Anterior cingulate cortex (tissue), 58 donors: ENCODE measurements at regions not wholly inside any gene's neighbourhood (a gene's known extent, or its start where the extent isn't known, plus 50 kb on each side); places are given as distances from the start of the nearest gene placed in this dataset.
"Not testable (repeated sequence)": the region's sequence is repeated elsewhere in the genome, so short reads cannot be mapped to it uniquely, and the experiment has no call there.

Experiments
- DNase-seq, 58 donors: peaks; one replicate each; lab custom pipeline; 2025; lab: John Stamatoyannopoulos, UW

DNA sequence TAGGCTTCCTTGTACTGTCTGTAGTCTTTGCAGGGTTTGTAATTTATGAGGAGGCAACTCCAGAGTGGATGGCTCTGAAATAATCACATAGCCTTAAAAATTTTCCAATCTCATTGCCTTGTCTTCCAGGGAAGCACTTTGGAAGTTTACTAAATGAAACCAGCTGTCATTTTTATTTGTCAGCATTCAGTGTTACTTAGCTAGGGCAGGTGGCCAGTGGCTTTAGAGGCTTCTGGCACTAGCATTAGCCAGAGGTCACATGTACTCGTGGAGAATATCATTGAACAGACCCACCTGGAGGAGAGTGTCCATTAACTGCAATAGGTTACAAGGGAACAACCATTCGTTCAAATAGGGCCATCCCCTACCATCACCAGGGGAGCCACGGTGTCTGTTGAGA lies 160.3 kb upstream of the SLC28A3 start:
- DNase-seq = no peak

DNA sequence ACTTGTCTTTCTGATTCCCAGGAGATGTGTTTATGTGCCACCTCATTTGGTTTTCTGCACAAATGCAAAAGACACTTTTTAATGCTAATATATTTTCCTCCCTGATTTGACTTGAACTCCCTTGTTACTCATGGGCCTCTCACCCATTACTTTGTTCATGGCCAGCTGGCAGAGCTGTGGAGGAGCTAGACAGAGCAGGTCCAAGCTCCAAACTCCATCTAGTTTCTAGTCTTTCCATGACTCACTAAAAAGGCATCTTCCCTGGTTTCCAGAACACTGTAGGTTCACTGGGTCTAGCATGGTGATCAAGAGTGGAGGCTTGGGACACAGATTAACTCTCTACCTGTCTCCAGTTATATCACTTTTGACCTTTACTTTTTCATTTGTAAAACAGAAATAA lies 161.0 kb upstream of the SLC28A3 start:
- no peak for DNase-seq

DNA sequence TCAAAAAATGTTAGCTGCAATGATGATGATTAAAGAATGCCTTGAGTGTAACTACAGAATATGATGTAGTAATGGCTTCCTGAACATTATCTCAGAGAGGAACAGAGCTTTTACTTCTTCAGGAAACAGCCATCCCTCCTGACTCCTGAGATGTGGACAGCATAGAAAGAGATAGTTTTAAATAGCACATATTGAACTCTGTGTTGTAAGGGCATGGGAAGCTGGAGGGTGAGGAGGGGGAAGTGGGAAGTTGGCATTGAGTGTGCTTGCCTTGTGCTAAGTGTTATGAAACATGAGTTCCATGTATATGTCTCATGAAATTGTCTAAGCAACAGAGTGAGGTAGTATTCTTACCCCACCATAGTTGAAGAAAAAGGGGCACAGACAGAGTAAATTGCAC lies 161.5 kb upstream of the SLC28A3 start:
- no peak for DNase-seq

DNA sequence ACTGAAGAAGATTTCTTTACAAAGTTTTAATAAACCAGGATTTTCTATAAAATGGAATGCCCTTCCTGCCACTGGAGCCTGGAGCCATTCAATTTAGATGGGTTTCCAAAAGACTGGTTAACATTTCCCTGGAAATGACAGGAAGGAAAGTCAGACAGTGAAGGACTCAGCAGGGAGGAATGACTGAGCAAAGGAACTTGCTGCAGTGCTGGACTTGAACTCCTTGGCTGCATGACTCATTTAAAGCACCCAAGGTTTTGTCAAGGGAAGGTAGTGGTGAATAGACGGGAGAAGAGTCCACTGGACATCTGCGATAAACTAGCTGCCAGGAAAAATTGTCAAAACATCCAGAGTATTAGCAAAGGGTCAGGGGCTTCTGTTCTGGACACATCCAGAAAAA lies 163.8 kb upstream of the SLC28A3 start:
- DNase-seq = no peak

DNA sequence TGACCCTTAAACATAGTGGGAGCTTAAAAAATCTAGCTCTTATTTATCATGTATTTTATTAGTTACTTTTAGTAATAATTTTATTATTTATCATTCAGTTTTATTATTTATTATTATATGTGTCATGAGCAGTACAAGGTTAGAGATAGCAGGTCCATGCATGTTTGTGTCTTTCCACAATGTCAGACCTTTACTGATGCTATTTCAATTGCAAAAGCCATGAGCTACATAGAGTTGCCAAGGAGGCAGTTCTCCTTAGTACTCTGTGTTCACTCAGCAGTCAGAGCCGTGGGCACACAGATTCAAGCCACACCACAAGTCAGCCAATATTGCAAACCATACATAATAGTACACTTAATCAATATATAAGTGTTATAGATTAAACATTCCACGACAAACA lies 157.9 kb upstream of the NTRK2 start:
- no peak for DNase-seq

DNA sequence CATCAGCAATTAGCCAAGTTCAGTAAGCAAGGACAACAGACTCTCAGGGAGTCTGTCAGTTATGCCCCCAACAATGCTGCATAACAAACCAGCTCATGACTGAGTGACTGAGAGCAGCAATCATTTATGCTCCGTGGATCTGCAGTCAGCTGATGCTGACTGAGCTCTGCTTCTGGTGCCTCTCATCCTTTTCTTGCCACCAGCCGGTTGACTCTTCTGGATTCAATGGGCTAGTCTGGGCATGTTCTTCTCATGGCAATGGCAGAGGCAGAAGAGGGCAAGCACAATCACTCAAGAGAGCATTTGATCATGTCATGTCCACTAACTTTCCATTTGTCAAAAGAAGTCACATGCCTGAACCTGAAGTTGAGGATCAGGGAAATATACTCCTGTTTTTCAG lies 157.0 kb upstream of the NTRK2 start:
- DNase-seq = no peak

DNA sequence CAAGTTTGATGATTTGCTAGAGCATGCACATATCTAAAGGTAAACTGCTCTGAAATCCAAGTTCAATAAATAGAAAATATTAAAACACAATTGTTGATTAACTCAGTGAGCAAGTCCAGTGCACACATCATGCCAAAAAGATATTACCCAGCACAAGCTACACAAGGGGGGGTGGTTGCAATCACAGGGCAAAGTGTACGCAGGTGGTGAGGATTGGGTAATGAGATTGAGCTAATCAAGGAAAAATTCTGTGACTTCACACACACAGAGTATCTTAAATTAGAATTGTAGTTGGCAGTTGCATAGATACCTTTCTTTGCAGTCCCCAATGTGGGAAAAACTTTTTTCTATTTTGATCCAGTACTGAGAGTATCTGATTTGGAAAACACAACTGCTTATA lies 156.1 kb upstream of the NTRK2 start:
- DNase-seq = no peak

DNA sequence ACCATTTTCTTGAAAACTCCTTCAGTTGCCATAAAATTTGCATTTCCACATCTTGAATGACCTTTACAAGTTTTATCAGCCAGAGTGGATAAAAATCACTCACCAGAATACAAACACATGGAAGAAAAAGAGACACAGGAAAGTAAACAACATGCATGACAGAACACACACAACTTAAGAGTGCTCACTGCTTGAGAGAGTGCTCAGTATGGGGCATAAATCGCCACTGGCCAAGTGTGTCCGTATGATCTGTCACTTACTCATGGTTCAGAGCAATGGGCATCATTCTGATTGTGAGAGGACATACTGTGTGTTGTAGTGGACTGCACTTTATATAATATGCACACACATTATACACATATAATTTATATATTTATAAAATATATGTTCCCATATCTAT lies 155.6 kb upstream of the NTRK2 start:
- no peak for DNase-seq

DNA sequence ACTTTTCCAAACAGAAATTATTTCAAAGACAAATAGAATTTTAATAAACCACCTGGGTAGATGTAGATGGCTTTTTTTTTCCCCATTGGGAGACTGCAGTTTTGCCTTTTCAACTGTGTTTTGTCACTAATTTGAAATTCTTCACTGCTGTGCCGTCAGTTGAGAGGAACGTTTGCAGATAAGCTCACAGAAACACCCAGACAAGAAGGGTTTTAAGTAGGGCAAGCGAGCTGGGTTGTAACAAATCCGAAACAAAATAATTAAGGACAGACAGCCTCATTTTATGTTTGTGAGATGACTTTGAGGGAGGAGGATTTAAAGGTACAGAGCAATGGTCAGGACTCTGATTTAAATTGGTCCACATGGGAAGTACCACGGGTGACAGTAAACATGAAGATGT lies 155.1 kb upstream of the NTRK2 start:
- no peak for DNase-seq

DNA sequence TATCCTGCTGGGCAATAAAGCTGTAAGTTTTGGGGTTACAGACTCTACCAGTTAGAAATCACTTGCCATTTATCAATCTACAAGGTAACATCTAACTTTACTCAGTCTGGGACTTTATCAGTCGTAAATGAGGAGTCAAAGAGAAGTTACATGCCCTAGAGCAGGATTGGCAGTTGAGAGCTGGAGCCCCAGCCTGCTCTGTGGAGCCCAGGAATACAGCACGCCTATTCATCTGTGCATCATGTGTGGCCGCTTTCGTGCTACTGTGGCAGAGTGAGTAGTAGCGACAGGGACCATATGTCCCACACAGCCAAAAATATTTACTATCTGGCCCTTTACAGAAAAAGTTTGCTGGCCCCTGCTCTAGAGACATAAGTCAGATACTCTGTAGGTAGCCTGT lies 152.5 kb upstream of the NTRK2 start:
- DNase-seq = no peak

DNA sequence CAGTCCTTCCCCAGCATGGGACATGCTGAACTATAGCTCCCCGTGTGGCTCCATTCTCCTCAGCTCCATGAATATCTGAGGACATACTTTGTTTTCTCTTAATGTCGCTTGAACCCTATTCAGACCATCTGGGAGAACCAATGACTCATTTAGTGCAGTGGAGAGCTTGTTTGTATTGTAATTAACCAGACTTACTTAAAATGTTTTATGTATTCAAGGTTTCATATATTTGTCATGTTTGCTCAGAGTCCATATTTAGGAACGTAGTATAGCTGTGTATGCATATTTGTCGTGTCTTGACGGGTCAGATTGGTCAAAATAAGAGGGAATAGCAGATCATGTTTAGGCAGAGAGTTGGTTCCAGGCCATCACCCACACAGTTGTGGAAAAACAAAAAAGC lies 150.1 kb upstream of the NTRK2 start:
- DNase-seq = no peak

DNA sequence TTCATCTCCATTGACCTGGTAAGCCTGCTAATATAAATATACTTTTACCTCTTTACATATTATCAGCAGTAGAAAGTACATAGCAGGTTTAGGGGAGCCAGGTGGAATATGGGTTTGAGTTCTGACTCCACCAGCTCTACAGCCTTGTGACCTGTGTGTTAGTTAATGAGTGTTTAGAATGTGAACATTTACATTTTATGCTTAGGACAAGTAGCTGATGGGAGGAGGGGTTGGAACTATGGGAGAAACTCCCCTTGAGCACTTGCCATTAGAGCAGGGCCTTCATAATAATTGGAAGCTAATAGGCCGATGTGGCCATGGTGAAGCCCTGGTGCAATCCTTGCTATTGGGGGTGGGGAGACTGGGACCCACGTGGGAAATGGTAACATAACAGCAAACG lies 148.3 kb upstream of the NTRK2 start:
- no peak for DNase-seq

DNA sequence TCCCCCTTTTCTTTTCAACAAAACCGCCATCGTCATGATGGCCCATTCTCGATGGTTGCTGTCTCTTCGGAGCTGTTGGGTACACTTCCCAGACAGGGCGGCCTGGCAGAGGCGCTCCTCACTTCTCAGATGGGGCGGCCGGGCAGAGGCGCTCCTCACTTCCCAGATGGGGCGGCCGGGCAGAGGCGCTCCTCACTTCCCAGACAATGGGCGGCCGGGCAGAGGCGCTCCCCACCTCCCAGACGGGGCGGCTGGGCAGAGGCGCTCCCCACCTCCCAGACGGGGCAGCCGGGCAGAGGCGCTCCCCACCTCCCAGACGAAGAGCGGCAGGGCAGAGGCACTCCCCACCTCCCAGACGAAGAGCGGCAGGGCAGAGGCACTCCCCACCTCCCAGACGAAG lies 143.3 kb upstream of the NTRK2 start:
- not testable (repeated sequence) for DNase-seq

DNA sequence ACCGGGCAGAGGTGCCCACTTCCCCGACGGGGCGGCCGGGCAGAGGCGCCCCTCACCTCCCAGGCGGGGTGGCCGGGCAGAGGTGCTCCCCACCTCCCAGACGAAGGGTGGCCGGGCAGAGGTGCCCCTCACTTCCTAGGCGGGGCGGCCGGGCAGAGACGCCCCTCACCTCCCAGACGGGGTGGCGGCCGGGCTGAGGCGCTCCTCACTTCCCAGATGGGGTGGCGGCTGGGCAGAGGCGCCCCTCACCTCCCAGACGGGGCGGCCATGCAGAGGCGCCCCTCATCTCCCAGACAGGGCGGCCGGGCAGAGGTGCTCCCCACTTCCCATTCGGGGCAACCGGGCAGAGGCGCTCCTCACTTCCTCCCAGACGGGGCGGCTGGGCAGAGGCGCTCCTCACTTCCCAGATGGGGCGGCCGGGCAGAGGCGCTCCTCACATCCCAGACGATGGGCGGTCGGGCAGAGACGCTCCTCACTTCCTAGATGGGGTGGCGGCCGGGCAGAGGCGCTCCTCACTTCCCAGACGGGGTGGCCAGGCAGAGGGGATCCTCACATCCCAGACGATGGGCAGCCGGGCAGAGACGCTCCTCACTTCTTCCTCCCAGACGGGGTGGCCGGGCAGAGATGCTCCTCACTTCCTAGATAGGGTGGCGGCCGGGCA lies 142.3 kb upstream of the NTRK2 start:
- not testable (repeated sequence) for DNase-seq

DNA sequence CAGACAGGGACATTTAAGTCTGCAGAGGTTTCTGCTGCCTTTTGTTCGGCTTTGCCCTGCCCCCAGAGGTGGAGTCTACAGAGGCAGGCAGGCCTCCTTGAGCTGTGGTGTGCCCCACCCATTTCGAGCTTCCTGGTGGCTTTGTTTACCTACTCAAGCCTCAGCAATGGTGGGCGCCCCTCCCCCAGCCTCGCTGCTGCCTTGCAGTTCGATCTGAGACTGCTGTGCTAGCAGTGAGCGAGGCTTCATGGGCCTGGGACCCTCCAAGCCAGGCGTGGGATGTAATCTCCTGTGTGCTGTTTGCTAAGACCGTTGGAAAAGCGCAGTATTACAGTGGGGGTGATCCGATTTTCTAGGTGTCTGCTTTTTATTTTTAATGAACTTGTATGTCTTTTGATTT lies 133.6 kb upstream of the NTRK2 start:
- DNase-seq = not testable (repeated sequence)

DNA sequence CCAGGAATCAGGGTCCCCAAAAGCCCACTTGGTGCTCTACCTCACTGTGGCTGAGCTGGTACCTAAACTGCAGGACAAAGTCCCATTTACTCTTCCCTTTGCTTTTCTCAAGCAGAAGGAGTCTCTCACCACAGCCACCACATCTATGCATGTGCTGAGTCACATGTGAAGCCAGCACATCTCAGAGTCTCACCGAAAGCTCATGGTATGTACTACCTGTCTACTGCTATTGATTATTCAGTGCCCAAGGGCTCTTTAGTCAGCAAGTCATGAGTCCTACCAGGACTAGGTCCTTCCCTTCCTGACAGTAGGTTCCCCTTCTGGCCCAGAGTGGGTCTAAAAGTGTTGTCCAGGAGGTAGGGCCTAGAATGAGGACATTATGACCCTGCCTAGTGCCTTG lies 130.7 kb upstream of the NTRK2 start:
- no peak for DNase-seq

DNA sequence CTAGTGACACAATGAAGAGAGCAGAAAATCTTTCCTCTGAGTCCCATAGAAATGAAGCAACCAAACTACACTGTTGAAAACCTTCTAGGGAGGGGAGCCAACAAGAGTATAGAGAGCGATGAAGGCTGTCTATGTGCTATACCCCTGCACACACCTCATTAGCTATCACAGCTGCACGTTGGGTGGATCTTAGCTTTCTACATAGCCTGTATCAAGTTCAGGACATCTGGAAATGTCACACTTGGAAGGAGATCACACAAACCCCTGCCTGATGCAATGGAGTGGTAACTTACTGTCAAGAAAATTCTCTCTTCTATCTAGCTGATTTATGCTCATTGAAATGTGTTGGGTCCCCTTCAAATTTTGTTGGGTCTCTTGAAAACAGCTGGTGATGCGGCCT lies 127.0 kb upstream of the NTRK2 start:
- no peak for DNase-seq

DNA sequence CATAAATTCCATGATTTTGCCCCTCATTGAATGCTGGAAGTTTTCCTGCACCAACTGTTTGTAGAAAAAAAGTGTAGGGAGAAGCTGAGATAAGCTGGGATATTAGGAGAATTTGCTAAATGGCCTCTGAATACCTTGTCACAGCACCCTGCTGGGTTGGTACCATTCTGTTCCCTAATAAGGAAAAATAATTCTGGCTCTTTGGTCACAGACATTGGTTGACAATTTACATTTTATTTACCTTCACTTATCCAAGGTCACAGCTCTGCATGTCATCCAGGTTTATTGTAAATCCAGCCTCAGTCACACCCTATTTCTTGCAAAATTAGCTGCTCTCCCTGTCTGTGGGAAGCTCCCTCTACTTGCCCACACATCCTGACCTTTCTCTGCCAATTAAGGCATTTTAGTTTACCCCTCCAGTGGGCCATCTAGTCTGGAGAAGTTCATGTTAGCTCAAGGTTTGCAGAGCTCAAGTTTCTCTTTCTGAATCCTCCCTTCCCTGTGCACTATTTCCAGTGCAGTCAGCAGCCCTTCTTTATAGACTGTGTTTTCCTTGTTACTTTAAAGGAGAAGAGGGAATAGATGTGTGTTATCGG lies 115.4 kb upstream of the NTRK2 start:
- DNase-seq = no peak

DNA sequence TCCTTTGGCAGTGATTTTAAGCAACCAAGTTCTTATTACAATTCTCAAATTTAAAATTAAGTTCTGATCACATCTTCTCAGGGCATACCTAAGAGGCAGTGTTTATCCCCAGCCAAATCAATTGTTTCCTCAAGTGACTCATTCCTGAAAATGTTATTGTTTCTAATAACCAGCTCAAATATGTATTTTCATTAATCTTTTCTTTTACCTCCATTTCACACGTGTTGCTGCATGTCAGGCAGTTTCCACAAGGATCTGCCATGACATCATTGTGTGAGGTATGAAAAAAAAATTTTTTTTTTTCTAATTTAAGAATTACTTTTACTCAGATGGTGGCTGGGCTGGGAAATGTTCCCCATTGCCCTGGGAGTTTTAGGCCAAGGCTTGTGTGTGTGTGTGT lies 113.0 kb upstream of the NTRK2 start:
- no peak for DNase-seq

DNA sequence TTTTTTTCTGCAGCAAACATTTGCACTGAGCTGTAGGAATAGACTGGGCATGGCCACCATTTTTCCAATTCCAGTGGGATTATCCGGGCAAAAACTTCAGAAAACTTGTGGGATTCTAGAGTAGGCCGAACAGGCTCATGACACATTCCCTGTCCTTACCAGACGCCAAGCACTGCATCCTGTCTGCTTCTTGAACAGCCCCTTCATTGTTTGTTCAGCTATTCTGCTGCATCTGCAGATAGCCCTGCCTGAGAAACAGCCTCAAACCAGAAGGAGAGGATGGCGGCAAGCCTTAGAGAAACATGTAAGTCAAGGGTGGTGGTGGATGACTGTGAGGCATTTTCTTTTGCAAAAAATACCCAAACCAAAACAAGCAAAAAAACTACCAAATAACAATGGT lies 111.8 kb upstream of the NTRK2 start:
- DNase-seq = no peak

DNA sequence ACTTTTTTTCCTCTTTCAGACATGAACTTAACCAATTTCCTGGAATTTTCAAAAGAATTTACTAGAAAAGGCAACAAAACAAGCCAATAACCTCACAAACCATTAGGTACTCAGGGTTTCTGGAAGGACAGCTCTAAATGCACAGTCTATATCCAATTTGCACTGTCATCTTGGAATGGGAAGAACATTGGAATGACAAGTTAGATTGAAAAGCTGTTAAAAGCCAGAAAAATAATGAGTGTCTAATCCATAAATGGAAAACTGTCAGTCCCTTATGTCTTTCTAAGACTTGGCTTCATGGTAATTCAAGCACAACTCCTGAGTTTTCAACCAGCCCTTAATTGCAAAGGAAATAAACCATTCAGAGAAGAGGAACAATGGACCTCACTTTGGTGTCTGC lies 105.8 kb upstream of the NTRK2 start:
- no peak for DNase-seq

DNA sequence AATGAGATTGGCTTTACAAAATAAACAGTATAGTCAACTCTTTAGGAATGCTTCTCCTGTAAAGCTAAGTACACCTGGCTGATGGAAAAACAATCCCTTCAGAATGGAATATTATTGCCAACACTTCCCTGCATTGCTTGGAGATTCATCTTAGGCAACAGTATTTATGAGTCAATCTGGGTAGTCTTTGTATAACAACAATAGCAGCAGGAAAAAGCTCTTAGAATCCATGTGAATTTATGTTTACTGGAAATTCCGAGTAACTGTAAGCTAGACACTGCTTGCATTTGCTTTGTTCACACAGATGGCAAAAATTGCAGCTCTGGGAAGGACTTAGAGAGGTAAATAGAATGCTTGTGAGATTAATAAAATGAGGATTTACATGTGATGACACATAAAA lies 101.7 kb upstream of the NTRK2 start:
- no peak for DNase-seq
